AG04449 (cell line): ENCODE measurements at regions not wholly inside any gene's neighbourhood (a gene's known extent, or its start where the extent isn't known, plus 50 kb on each side); places are given as distances from the start of the nearest gene placed in this dataset.

Experiments
- CTCF ChIA-PET: fragments of 350-600 bp; formaldehyde crosslinking; extraction: SDS; loops from one replicate; lab custom pipeline; 2021; ENCODE audit warnings: antibody characterized with exemption; lab: Yijun Ruan, JAX
- POLR2A ChIA-PET: fragments of 400-600, 350-600 bp; formaldehyde crosslinking; extraction: SDS; loops from one replicate; lab custom pipeline; 2020; ENCODE audit warnings: antibody characterized with exemption, inconsistent platforms; lab: Yijun Ruan, JAX
- DNase-seq: peaks from one replicate; pipeline ENCODE4 v3.0.0-alpha.2; 2010; ENCODE audit warnings: low read depth, low spot score
- H3K4me3 ChIP-seq: 2 replicates; pipeline ENCODE4 v1.5.1; 2011; ENCODE audit warnings: low read depth, mild to moderate bottlenecking, control low read depth, low read length
- TF ChIP-seq, protein P1 (sequence below): IDR thresholded peaks from one replicate; pipeline ENCODE4 v1.5.1; 2011; ENCODE audit warnings: mild to moderate bottlenecking, moderate library complexity, low read length, control low read depth, inconsistent platforms; ENCODE audit not compliant: insufficient read depth; ENCODE audit errors: missing control alignments

GRCh38 chr7:34236839-34237492 is 331.6 kb downstream of the BMPER start:
- DNase-seq: no peak
- TF ChIP-seq, protein P1, sequence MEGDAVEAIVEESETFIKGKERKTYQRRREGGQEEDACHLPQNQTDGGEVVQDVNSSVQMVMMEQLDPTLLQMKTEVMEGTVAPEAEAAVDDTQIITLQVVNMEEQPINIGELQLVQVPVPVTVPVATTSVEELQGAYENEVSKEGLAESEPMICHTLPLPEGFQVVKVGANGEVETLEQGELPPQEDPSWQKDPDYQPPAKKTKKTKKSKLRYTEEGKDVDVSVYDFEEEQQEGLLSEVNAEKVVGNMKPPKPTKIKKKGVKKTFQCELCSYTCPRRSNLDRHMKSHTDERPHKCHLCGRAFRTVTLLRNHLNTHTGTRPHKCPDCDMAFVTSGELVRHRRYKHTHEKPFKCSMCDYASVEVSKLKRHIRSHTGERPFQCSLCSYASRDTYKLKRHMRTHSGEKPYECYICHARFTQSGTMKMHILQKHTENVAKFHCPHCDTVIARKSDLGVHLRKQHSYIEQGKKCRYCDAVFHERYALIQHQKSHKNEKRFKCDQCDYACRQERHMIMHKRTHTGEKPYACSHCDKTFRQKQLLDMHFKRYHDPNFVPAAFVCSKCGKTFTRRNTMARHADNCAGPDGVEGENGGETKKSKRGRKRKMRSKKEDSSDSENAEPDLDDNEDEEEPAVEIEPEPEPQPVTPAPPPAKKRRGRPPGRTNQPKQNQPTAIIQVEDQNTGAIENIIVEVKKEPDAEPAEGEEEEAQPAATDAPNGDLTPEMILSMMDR: no peak
- ChIA-PET CTCF (interaction anchor here (1.1 kb wide), 1 partner anchor 9 kb away, joined by 3 read pairs; no protein-coding TSS in a partner anchor), POLR2A (no interaction called here)
- no peak overlapping the region for H3K4me3 ChIP-seq

DNA sequence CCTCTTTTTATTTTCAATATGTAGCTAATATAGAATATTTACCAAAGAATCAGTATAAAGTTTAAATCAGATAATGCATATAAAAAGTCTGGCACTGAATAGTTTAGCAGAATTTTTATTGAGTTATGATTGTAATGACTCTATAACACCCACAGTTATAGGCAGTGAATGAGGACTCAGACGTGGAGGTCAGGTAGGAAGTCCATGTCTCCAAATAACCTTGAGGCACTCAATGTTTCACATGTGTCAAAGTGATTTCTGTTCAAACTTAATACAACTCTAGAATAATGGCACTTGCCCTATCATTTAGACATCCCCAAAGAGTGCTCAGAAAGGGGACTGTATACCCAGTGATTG is 332.1 kb downstream of the BMPER start:
- ChIA-PET POLR2A (no interaction called here), CTCF (interaction anchor here (1.1 kb wide), 1 partner anchor 9 kb away, joined by 3 read pairs; no protein-coding TSS in a partner anchor)
- DNase-seq: no peak
- TF ChIP-seq, protein P1: no peak
- no peak overlapping the region for H3K4me3 ChIP-seq

GRCh38 chr7:34240417-34240816 is 335.1 kb downstream of the BMPER start:
- POLR2A ChIA-PET: interaction anchor here (1.5 kb wide), 1 partner anchor 20 kb away, joined by 4 read pairs; no protein-coding TSS in a partner anchor

GRCh38 chr7:34242391-34242790 is 337.1 kb downstream of the BMPER start:
- DNase-seq: no peak
- H3K4me3 ChIP-seq: no peak overlapping the region
- ChIA-PET POLR2A (no interaction called here), CTCF (no interaction called here)
- TF ChIP-seq, protein P1: no peak

More at GRCh38 chr7:34240417-34240816, 335.1 kb downstream of the BMPER start:
- no peak overlapping the region for H3K4me3 ChIP-seq
- CTCF ChIA-PET: interaction anchor here (1.1 to 2.6 kb wide), 3 partner anchors 9 to 19 kb away, joined by 3 to 13 read pairs (median 3); no protein-coding TSS in a partner anchor
- DNase-seq: no peak
- TF ChIP-seq, protein P1: no peak

DNA sequence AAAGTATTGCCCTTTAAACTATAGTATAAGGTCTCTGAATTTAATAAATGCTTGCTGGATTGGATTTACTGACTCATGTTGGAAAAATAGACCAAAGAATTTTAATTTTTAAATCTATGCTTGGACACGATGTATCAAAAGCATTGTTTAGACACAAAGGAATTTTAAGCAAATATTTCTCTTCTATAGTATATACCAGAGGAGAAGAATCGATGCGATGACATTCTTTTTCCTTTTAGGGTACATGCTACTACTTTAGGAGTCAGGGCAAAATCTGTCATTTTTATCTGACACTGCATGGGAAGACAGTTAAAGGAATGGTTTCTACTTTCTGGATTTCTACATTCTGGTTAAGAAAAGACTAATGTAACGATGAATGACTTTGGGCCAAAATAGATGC is 339.9 kb downstream of the BMPER start:
- no peak overlapping the region for H3K4me3 ChIP-seq
- ChIA-PET POLR2A (no interaction called here), CTCF (no interaction called here)
- DNase-seq: no peak
- TF ChIP-seq, protein P1: no peak

- CTCF ChIA-PET: interaction anchor here (0.6 kb wide), 1 partner anchor 9 kb away, joined by 4 read pairs; no protein-coding TSS in a partner anchor
- H3K4me3 ChIP-seq: no peak overlapping the region
- DNase-seq: no peak
- POLR2A ChIA-PET: no interaction called here
- TF ChIP-seq, protein P1: no peak
Observed at GRCh38 chr7:34247468-34247867, 342.1 kb downstream of the BMPER start.
